ENCODE measurements at regions not wholly inside any gene's neighbourhood (a gene's known extent, or its start where the extent isn't known, plus 50 kb on each side); places are given as distances from the start of the nearest gene placed in this dataset.
"Not testable (repeated sequence)": the region's sequence is repeated elsewhere in the genome, so short reads cannot be mapped to it uniquely, and the experiment has no call there.

DNA sequence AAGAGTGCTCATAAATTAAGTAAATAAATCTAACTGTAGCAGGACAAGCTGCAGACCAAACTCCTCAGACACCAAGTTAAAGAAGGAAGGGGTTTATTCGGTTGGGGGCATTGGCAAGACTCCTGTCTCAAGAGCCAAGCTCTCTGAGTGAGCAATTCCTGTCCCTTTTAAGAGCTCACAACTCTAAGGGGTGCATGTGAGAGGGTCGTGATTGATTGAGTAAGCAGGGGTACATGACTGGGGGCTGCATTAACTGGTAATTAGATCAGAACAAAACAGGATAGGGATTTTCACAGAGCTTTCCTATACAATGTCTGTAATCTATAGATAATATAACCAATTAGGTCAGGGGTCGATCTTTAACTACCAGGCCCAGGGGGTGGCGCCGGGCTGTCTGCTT is 318.1 kb upstream of the TECRL start:
- DNase-seq (ENCODE audit: low spot score): not testable (repeated sequence)

DNA sequence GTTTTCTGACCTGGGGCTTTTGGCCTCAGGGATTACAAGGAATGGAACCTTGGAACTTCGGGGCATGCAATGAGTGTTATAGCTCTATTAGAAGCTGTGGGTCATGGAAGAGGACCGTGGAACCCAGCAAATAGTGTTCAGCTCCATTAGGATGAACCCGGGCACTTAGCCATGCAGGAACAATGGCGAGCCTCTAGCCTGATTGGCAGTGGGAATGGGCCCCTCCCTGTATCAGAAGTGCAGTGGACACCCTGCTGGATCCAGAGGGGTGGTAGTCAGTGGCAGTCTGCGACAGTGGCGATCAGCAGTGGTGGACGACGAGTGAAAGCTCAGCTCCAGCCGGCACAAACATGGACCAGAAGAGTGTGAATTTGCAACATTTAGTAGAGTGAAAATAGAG is 315.4 kb upstream of the TECRL start:
- DNase-seq (ENCODE audit: low spot score): no peak

DNA sequence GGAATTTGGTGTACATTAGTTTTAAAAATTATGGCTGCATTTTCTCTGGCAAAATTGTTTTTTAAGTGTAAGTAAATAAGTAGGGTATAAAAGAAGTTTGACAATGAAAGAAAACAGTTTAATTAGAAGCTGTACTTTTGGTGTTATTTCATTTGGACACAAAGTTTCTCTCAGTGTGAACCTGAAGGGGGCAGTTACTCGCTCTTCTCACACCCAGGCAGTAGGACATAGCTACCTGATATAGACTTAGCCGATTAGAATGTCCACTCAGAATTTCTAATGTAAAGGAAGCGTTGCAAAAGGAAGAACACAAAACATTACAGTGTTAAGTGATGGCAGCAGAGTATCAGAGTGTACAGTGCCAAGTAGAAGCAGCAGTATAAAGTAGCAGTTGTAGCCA is 311.9 kb upstream of the TECRL start:
- DNase-seq (ENCODE audit: low spot score): no peak

DNA sequence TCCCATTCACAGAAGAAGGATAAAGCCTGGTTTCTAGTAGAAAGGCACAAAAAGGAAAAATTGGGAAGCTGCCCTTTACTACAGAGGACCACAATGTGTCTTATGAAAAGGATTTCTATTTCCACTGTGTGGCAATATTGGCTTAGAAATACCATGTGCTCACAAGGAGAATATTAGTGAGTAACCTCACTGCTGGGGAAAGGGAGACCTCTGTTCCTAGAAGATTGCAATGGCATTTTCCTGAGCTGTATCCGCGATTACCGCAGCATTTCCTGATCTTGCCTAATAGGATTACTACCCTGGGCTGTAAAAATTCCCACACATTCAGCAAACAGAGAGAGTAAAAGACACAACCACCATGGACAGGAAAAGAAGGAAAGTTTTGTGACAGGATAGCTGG is 308.8 kb upstream of the TECRL start:
- no peak for DNase-seq (ENCODE audit: low spot score)

DNA sequence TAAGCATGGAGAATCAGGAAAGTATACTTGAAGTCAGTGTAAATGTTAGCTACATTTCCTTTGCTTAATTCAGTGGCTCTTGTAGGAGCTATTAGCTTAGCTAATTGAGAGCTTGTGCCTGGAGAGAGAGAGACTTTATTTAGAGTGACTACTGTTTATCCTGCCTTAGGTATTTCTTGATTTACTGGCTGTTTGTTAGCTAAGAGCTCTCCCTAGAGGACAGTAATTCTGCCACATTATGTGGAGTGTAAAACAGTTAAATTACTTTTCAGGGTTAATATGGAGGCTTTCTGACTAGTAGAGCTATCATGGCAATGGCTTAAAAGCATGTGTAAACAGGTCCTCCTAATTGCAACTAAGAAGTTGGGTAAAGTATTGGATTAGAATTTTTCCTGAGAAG is 306.5 kb upstream of the TECRL start:
- no peak for DNase-seq (ENCODE audit: low spot score)

DNA sequence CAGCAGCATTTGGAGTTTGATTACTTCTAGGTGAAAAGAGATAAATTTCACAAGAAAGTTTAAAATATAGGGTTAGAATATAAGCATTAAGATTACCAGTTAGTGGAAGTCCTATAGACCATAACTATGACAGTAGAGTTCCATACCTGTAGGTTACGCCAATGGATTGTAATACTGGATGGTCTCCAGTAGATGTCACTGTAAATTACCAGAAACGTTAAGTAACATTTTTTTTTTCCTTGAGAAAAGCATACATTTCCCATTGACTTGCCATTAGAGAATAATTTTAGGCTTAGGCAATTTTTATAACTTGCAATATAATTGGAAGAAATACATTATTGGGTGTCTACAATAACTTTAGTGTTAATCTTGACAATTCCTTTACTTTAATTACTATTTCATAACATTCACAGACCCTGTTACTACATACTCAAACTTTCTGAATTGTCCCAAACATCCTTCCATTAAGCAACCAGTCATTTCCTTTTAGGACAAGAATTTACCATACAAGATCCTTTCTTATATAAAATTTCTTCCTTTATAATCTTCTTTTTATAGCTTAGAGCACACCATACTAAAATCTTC is 304.1 kb upstream of the TECRL start:
- DNase-seq (ENCODE audit: low spot score): no peak

DNA sequence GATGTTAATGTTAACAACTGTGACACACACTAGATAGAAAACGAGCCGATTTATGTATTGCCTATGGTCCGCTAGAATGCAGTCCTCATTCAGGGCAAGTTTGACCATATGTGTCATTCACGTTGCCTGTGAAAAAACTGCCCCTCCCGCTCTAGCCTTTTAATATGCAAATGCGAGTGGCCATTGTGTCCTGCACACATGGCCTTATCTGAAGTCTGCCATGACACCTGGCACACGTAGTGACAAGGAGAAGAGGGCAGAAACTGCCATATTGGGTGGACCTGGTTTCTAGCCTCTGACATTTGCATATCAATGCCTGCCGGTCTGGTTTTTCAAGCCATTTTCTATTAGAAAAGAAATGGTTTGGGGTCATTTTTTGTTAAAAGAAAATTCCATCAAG is 303.3 kb upstream of the TECRL start:
- no peak for DNase-seq (ENCODE audit: low spot score)

DNA sequence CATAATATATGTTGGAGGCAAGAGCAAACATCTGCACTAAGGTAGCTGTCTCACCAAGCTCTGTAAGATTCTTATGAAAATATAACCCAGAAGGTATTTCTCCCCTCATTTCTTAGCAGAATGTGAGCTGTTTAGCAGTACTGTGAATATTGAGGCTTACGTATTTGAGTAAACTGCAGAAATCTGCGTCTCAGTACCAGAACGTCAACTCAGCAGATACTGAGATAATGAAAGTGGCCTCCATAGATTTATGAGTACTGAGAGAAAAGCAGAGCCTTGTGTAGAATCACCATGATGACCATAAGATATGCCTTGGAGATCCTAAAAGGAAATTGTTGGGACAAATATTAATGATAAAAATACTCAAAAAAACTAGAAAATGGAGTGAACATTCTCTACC is 296.7 kb upstream of the TECRL start:
- DNase-seq (ENCODE audit: low spot score): no peak

DNA sequence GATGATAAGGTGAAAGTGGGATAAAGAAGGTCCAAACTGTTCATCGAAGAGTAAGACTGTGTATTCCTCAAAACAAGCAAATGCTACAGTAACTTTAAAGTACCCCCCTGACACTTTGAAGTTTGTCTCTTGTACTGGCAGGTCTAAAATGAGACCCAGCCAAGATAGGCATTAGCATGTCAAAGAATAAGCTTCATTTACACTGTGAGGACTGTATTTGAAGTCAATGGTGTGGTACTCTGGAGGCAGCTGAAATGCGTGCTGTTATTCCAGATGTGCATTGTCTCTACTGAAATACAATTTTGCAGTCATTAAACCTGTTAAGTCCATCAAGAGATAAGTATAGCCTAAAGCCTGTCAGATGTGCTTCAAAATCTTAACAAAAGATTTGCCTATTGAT is 288.9 kb upstream of the TECRL start:
- DNase-seq (ENCODE audit: low spot score): no peak

DNA sequence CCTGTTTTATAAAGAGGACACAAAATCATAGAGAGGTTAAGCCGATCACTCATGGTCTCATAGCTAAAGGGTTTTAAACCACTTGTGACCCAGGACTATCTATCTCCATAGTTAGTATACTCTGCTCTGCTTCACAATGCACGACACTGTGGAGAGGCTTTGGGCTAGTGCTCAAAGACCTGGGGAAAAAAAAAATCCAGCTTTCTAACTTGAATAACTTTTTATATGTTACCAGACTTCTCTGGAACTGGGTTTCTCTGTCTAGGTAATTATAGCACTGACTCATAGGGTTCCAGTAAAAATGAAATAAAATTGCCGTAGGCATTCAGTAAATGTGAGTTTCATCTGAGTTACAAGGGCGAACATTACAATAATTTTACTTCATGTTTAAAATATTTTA is 273.7 kb upstream of the TECRL start:
- DNase-seq (ENCODE audit: low spot score): no peak

DNA sequence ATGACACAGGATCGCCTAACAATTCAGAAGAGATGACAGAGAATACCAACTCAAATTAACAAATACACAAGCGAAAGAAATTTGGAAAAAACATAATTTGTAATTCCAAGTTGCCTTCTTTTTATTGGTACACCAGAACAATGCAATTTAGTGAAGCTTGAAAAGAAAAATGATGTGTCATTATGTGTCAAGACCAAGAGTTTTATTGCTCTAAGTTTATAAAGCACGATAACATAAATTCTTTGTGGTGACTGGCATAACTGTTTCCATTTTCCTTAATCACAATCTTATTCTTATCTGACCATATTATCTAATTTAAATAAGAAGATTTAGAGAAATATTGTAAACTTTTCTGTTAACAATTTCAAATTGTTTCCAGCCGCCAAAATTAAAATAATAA is 273.2 kb upstream of the TECRL start:
- DNase-seq (ENCODE audit: low spot score): no peak

DNA sequence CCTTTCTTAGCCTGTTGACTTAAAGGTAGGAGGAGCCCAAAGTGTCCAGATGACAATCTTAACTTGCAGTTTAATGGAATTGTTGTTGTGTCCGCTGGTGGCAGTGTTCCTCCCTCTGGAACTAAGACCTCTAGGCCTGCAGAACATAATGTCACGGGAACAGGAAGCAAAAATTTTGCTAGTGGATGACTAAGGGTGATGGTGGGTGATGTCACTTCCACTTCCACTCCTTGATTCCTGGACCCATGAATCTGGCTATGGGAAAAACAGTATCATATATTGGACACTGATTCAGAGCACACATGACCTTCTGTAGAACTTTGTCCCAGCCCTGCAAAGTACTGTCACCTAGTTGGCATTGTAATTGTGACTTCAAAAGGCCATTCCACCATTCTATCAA is 263.9 kb upstream of the TECRL start:
- not testable (repeated sequence) for DNase-seq (ENCODE audit: low spot score)

DNA sequence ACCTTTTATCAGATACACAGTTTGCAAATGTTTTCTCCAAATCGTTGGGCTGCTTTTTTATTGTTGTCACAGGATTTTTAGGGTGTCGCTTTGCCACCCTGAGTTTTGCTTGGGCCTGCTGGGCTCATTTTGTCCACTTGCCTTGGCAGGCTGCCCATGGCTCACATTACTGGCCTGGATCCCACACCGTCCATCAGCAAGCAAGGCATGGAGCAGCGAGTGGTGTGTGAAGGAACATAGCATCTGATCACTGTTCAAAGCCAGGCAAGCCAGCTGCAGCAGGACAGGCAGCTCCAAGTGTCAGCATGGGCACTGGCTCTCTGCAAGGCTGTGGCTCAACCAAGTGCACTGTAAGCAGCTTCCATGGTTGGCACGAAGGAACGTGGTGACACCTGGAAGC is 261.4 kb upstream of the TECRL start:
- no peak for DNase-seq (ENCODE audit: low spot score)

DNA sequence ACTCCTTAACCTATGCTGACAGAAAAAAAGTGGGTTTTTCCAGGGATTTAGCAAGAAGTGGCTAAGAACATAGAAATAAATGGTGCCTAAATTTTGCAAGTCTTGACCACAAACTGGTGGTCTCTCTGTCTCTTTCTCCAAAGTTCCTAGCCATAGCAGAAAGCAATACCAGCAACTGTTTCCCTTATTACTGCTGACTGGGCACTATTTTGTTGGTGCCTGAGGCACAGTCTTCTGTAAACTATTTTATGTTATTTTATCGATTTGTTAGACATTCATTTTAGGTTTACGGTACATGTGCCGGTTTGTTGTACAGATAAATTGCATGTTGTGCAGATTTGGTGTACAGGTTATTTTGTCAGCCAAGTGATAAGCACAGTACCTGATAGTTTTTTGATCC is 234.6 kb upstream of the TECRL start:
- no peak for DNase-seq (ENCODE audit: low spot score)

DNA sequence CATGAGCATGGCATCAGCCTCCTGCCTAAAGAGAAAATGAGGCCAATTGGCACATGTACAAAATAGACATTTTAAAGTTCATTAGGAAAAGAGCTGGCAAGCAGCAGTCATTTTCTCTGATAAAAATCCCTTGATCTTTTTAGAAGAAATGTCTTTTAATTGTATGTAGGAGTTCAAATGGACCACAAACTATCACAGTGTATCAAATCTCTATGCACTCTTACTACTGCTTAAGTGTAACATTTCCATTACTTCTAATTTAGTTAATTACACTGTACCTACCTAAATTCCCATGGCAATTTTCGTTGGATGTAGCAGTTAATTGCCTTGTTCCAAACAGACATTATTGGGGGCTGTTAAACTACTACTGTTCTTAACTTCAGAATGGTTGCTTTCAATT is 233.7 kb upstream of the TECRL start:
- DNase-seq (ENCODE audit: low spot score): no peak

DNA sequence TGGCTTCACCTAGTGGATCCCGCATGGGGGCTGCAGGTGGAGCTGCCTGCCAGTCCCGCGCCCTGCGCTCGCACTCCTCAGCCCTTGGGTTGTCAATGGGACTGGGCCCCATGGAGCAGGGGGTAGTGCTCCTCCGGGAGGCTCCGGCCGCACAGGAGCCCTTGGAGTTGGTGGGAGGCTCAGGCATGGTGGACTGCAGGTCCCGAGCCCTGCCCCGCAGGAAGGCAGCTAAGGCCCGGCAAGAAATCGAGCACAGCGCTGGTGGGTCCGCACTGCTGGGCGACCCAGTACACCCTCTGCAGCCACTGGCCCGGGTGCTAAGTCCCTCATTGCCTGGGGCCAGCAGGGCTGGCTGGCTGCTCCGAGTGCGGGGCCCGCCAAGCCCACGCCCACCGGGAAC is 231.2 kb upstream of the TECRL start:
- not testable (repeated sequence) for DNase-seq (ENCODE audit: low spot score)

DNA sequence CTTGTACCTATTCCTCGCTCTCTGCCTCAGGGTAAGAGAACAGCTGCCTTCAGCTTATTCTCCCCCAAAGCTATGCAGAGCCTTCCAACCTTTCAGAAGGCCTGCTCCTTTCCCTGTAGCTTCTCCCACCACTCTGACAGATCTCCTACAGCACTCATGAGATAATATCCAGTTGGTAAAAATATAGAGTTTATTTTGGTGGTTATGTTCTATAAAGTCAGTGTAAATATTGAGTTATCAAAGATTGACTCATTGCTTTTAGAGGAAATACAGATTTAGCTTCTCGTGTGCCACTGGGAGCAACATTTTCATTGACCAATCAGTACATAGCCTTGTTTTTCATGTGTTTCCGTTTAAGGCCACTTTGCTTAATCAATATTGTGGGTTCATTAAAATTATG is 216.2 kb upstream of the TECRL start:
- no peak for DNase-seq (ENCODE audit: low spot score)

DNA sequence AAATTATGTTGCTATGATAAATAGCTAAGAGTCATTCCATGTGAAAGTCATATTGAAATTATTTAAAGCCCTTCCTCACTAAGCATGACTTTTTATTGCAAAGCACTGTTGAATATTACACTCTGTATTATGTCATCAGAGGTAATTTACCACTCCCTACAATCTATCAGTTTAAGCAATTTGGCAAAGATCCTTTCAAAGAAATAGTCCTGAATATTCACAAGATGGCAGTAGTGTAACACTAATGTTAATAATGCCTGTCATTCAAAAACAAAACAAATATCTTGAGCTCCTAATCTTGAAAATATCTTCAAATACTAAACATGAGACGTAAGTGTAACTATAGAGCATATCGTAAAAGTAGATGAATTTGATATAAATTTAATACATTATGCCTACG is 208.6 kb upstream of the TECRL start:
- DNase-seq (ENCODE audit: low spot score): no peak

DNA sequence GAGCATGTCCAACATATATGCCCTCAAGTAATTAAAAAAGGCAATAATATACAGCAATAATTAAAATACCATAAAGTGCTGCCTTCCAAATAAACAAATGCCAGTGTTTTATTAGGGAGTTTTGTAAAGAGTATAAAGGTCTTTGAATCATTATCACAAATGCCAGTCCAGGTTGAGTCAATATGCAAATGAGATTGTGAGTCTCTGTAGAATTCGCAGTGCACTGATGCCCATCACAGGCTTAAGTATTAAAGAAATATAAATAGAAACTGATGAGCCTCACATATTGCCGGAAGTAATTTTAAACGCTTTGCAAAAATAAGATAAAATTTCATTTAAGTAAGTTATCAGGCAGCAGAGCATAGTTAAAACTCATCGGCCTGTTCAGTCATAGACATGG is 205.0 kb upstream of the TECRL start:
- no peak for DNase-seq (ENCODE audit: low spot score)

DNA sequence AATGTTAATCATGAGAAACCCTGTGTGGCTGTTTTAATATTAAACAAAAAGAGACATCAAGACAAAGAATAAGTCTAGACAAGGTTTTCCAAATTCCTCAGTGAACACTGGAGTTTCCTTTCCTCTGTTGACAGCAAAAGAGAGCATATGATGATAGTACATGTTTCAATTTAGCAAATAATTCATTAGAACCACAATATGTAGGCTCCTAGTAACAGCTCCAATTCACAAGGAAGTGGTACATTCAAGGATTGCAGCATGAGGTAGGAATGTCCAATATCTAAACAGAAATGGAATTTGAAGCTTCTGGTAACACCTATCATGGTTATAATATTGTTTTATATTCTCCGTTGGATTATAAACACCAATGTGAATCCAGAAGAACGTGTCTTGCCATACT is 203.8 kb upstream of the TECRL start:
- DNase-seq (ENCODE audit: low spot score): no peak

DNA sequence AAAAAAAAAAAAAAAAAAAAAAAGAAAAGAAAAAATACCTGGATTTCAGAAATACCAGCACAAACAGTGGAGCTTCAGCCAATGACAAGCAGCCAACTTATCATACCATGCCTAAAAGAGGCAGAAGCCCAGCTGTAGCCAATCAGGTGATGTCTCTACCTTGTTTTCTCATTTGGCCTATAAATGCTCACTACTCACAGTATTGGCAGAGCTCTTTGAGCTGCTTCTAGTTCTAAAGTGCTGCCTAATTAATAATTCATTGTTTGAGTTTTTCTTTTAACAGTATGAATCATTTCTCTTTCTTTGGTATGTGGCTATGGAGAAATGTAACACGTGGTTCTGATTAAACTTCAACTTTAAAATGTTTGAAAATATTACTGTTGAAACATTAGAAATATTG is 188.8 kb upstream of the TECRL start:
- no peak for DNase-seq (ENCODE audit: low spot score)

DNA sequence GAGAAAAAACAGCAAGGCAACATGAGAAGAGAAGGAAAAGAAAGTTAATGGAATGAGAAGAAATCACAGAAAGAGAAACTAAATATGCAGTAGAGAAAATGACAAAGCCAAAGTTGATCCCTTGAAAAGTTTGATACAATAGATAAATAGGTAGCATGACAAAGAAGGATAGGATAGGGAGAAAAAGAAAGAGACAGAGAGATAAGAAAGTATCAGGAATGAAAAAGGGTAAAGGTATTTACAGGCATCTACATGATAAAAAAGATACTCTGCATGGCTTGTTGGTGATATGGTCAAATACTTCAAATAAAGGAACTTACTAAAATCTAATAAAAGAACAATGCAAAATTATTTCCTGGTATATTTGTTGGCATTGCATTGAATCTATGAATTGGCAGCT is 185.5 kb upstream of the TECRL start:
- DNase-seq (ENCODE audit: low spot score): no peak

DNA sequence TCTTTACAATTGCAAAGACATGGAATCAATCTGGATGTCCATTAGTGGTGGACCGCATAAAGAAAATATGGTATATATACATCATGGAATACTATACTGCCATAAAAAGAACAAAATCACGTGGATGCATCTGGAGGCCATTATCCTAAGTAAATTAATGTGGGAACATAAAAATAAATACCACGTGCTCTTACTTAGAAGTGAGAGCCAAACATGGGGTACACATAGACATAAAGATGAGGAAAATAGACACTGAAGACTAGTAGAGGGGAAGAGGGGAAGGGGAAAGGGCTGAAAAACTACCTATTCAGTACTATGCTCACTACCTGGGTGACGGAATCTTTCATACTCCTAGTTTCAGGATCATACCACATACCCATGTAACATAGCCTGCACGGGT is 179.3 kb upstream of the TECRL start:
- no peak for DNase-seq (ENCODE audit: low spot score)

DNA sequence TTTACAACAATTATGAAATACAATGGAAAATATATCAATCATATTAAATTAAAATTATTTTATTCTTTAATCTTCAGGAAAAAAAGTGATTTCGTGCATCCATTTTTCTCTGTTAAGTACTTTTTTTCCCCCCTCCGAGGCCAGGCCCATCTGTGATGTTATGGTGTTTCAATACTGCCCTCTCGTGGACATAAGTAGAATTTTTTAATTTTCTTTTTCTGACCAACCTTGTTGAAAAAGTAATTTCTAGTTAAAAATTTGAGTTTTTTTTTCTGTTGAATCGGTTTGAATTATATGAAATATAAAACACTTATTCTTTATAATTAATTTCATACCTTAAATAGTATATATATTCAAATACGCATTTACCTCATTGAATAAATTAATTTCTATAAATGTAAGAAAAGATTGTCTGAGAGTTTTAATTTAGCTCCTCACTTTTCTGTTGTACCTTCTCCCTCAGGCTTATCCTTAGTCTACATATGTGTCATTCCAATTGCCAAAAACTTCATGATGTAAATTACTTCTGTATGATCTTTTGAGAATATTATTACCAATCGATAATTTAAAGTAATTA is 175.8 kb upstream of the TECRL start:
- peak; percentile 2 for DNase-seq (ENCODE audit: low spot score)

DNA sequence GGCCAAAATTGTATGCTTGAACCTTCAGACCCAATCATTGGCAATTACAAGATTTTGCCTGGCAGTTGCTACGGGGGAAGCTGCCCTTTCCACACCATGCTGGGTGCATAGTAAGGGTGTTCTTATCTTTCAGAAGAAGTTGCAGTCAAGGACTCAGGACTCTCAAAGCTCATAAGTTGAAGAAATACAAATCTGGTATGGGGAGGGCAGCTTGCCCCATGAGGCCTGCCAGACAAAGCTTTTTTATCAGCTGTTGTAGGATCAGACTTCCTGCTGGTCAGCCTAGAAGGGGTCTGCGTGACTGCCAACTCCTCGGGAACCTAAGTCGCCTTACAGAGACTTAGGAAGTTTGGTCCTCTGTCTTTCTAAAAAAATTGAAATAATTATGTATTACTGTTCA is 174.9 kb upstream of the TECRL start:
- DNase-seq (ENCODE audit: low spot score): no peak
